ENCODE measurements at regions not wholly inside any gene's neighbourhood (a gene's known extent, or its start where the extent isn't known, plus 50 kb on each side); places are given as distances from the start of the nearest gene placed in this dataset.
"Not testable (repeated sequence)": the region's sequence is repeated elsewhere in the genome, so short reads cannot be mapped to it uniquely, and the experiment has no call there.

DNA sequence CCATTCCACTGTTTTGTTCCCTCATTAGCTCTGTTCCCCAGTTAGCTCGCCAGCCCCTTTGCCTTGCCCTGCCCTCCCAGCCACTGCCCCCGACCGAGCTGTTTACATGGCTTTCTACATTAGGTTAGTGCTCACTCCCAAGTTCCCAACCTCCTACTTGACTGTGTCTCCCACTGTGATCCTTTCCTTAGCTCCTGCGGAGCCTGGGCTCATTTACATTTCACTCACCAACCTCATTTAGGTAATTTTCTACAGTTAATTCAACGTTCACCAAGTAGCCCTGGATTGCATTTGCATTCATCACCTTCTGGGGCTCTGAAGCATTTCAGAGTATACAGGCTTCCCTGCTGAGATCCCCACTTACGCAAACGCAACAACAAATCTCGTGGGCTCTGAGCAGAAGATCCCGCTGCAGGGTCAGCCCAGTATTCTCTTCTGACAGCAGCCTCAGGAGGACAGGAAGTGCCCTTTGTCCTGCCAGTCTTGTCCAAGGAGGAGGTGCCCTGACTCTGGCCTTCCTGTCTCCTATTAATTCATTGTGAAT, 325.8 kb upstream of the CCL2 start:
- peaks cover 2% of the 10 kb centered on the region; the same call in 1 of the 2 replicates for H3K27me3 Mint-ChIP-seq (ENCODE audit: insufficient read depth)

DNA sequence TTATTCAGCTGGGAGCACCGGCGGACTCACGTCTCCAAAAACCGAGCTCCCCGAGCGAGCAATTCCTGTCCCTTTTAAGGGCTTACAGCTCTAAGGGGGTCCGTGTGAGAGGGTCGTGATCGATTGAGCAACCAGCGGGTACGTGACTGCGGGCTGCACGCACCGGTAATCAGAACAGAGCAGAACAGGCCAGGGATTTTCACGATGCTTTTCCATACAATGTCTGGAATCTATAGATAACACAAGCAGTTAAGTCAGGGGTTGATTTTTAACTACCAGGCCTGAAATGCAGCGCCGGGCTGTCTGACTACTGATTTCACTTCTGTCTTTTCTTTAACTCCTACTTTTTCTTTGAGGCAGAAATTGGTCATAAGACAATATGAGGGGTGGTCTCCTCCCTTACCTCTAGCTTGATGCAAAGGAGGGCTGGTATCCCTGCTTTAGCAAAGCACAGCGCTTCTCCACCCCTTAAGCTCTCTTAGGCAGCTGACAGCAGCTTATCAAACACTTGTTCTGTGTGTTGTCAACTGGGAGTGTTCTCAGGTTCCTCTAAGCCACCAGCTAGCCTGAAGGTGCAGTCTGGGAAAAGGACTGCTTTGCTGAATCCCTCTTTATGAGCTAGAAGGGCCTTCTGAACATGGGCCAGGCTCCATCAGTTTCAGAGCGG, 323.8 kb upstream of the CCL2 start:
- H3K36me3 Mint-ChIP-seq (ENCODE audit: low read depth); H3K27me3 Mint-ChIP-seq (ENCODE audit: insufficient read depth); H3K4me3 Mint-ChIP-seq; H3K27ac Mint-ChIP-seq; DNase-seq; H3K4me1 Mint-ChIP-seq (ENCODE audit: low read depth): not testable (repeated sequence)
- peaks cover 69% of the 10 kb centered on the region for H3K9me3 Mint-ChIP-seq

More for the DNA sequence above, 325.8 kb upstream of the CCL2 start:
- Mint-ChIP-seq H3K9me3 (peaks cover 65% of the 10 kb centered on the region), H3K4me3 (no peak overlapping the region), H3K27ac (no peak overlapping the region), H3K36me3 (ENCODE audit: low read depth) (peaks cover 7% of the 10 kb centered on the region; the same call in 1 of the 2 replicates), H3K4me1 (ENCODE audit: low read depth) (no peaks in the 10 kb centered on the region)
- DNase-seq = no peak
- TF ChIP-seq, protein P1, sequence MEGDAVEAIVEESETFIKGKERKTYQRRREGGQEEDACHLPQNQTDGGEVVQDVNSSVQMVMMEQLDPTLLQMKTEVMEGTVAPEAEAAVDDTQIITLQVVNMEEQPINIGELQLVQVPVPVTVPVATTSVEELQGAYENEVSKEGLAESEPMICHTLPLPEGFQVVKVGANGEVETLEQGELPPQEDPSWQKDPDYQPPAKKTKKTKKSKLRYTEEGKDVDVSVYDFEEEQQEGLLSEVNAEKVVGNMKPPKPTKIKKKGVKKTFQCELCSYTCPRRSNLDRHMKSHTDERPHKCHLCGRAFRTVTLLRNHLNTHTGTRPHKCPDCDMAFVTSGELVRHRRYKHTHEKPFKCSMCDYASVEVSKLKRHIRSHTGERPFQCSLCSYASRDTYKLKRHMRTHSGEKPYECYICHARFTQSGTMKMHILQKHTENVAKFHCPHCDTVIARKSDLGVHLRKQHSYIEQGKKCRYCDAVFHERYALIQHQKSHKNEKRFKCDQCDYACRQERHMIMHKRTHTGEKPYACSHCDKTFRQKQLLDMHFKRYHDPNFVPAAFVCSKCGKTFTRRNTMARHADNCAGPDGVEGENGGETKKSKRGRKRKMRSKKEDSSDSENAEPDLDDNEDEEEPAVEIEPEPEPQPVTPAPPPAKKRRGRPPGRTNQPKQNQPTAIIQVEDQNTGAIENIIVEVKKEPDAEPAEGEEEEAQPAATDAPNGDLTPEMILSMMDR (IDR thresholded peaks at IDR 0.05) = no peak

DNA sequence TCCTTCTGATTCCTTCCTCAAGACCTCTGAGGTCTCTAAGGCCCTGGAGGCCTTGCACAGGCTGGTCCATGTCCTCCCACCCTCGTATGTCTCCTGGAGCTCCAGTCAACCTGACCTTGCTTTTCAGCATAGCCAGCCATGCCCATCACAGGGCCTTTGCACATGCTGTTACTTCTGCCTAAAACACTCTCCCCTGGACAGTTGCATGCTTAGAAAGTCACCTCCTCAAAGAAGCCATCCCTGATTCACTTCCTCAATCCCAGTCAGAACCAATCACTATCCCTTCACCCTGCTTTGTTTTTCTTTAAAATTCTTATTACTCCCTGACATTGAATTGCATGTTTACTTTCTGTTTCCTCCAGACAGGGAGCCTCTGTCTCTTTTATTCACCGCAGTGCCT, 322.1 kb upstream of the CCL2 start:
- H3K27me3 Mint-ChIP-seq (ENCODE audit: insufficient read depth) = peaks cover 2% of the 10 kb centered on the region; the same call in 1 of the 2 replicates
- H3K4me1 Mint-ChIP-seq (ENCODE audit: low read depth) = no peaks in the 10 kb centered on the region
- no peak overlapping the region for H3K4me3 Mint-ChIP-seq
- peaks cover 74% of the 10 kb centered on the region for H3K9me3 Mint-ChIP-seq
- peaks cover 7% of the 10 kb centered on the region; the same call in 1 of the 2 replicates for H3K36me3 Mint-ChIP-seq (ENCODE audit: low read depth)
- TF ChIP-seq, protein P1 (IDR thresholded peaks at IDR 0.05) = no peak
- no peak for DNase-seq
- no peak overlapping the region for H3K27ac Mint-ChIP-seq

DNA sequence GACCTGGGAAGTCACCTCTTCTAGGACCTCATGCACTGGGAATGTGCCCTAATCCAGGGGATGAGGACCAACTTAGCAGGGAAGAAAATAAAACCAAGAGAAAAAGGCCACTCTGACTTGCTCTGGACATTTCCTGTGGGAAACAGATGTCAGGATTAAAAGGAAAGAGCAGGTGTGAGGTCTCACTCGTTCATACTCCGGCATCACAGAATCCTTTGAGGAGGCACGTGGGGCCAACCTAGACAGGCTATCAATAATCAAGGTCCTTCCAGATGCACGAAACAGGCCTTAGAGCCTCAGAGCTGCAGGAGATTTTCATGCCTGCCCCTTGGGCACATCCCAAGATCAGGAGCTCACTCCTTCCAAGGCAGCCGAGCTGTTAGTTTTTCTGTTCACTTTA, 321.5 kb upstream of the CCL2 start:
- no peak overlapping the region for H3K4me3 Mint-ChIP-seq
- peaks cover 7% of the 10 kb centered on the region; the same call in 1 of the 2 replicates for H3K36me3 Mint-ChIP-seq (ENCODE audit: low read depth)
- TF ChIP-seq, protein P1 (IDR thresholded peaks at IDR 0.05) = no peak
- peaks cover 76% of the 10 kb centered on the region for H3K9me3 Mint-ChIP-seq
- DNase-seq = no peak
- peaks cover 2% of the 10 kb centered on the region; the same call in 1 of the 2 replicates for H3K27me3 Mint-ChIP-seq (ENCODE audit: insufficient read depth)
- no peaks in the 10 kb centered on the region for H3K4me1 Mint-ChIP-seq (ENCODE audit: low read depth)
- no peak overlapping the region for H3K27ac Mint-ChIP-seq

DNA sequence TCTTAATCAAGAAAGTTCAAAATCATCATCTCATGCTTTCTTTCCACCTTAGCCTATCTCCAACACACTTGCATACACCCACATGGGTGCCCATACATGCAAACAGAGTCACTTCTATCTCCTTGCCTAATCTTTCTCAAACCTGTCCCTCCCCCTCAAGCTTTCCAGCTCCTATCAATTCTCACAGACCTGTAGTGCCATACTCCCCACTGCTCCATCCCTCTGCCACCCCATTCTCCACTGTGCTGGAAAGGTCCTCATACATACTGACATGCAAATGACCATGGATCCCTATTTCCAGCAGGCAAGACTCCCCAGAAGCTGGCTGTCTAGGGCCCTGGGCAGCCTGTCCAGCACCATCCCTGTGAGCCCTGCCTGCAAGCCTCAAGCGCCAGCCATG, 320.4 kb upstream of the CCL2 start:
- Mint-ChIP-seq H3K36me3 (ENCODE audit: low read depth) (no peaks in the 10 kb centered on the region; the same call in 1 of the 2 replicates), H3K4me1 (ENCODE audit: low read depth) (no peaks in the 10 kb centered on the region), H3K9me3 (peaks cover 75% of the 10 kb centered on the region), H3K27ac (no peak overlapping the region), H3K27me3 (ENCODE audit: insufficient read depth) (peaks cover 2% of the 10 kb centered on the region; the same call in 1 of the 2 replicates), H3K4me3 (no peak overlapping the region)
- DNase-seq = no peak
- TF ChIP-seq, protein P1 (IDR thresholded peaks at IDR 0.05) = no peak

DNA sequence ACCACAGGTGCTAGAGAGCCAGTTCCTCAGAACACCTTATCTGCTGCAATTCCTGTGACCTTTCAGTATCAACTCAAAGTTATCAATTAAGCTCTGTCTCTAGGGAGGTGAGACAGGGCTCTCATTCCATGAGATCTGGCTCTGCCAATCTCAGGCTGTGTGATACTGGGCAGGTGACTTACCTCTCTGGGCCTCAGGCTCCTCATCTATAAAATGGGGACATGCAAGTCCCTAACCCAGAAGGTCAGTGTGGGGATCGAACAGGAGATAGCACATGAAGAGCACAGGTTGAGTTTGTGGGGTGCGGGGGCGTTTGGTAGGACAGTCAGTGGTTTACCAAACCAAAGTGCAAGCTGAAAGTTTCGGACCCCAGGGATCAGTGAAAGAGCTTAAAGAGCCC, 319.3 kb upstream of the CCL2 start:
- Mint-ChIP-seq H3K4me3 (no peak overlapping the region), H3K9me3 (peaks cover 78% of the 10 kb centered on the region), H3K27ac (no peak overlapping the region), H3K36me3 (ENCODE audit: low read depth) (no peaks in the 10 kb centered on the region), H3K4me1 (ENCODE audit: low read depth) (no peaks in the 10 kb centered on the region), H3K27me3 (ENCODE audit: insufficient read depth) (peaks cover 2% of the 10 kb centered on the region; the same call in 1 of the 2 replicates)
- no peak for DNase-seq
- TF ChIP-seq, protein P1 (IDR thresholded peaks at IDR 0.05) = no peak
